Retinal pigment epithelial cell (primary cell): ENCODE measurements at regions not wholly inside any gene's neighbourhood (a gene's known extent, or its start where the extent isn't known, plus 50 kb on each side); places are given as distances from the start of the nearest gene placed in this dataset.

ENCODE experiments used
- DNase-seq: peaks from one replicate; pipeline ENCODE4 v3.0.0-alpha.2; 2010; ENCODE audit warnings: low read depth
- H3K4me3 ChIP-seq: 2 replicates; pipeline ENCODE4 v1.5.1; 2011; ENCODE audit warnings: mild to moderate bottlenecking, low read length, control low read depth, moderate library complexity
- TF ChIP-seq, protein P1 (sequence below): conservative IDR thresholded peaks from 2 replicates; pipeline ENCODE4 v1.5.1; 2011; ENCODE audit warnings: low read depth, low read length, control low read depth, inconsistent platforms

DNA sequence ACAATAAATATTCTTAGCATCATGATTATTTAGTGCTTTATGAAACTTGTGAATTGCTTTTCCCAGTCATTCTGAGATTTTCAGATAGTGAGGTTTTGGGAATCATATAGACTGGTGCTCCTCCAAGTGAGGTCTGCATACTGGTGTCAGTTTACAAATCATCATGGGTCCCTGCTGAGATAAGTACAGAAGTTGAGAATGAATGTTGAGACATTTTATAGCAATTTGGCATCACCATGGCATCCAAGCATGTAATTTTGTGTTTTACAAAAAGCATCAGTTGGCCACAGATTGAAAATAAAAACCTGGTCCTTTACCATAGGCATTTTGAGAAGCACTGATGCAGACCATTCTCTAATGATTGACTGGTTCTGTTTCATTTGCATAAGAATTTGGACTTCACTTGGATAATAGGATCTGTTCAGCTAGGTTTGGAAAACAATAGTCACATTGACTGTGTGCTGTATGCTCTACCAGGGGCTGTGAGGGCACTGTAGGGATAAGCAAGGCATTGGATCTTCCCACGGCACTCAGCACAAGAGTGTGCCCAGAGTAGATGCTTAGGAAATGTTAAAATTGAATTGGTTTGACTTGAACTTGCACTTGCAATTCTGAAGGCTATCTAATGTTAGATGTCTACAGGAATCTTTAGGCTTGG lies 79.0 kb upstream of the JUN start:
- no peak for DNase-seq
- TF ChIP-seq, protein P1, sequence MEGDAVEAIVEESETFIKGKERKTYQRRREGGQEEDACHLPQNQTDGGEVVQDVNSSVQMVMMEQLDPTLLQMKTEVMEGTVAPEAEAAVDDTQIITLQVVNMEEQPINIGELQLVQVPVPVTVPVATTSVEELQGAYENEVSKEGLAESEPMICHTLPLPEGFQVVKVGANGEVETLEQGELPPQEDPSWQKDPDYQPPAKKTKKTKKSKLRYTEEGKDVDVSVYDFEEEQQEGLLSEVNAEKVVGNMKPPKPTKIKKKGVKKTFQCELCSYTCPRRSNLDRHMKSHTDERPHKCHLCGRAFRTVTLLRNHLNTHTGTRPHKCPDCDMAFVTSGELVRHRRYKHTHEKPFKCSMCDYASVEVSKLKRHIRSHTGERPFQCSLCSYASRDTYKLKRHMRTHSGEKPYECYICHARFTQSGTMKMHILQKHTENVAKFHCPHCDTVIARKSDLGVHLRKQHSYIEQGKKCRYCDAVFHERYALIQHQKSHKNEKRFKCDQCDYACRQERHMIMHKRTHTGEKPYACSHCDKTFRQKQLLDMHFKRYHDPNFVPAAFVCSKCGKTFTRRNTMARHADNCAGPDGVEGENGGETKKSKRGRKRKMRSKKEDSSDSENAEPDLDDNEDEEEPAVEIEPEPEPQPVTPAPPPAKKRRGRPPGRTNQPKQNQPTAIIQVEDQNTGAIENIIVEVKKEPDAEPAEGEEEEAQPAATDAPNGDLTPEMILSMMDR = no peak
- no peak overlapping the region for H3K4me3 ChIP-seq

DNA sequence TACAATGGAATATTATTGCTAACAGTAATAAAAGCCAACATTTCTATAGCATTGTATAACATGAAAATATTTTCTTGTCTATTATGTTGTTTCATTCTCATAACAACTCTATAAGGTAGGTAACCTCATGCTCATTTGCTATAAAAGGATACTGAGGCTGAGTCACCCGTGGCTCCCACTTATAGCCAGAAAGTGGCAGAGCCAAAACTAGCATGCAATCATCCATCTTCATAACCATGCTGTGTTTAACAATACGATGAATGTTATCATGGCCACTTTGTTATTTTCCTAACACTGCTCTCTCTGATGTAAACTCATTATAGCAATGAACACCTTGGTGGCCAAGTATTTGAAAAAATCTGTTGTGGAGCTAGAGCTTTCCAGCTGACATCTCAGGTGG lies 80.8 kb upstream of the JUN start:
- TF ChIP-seq, protein P1 = no peak

DNA sequence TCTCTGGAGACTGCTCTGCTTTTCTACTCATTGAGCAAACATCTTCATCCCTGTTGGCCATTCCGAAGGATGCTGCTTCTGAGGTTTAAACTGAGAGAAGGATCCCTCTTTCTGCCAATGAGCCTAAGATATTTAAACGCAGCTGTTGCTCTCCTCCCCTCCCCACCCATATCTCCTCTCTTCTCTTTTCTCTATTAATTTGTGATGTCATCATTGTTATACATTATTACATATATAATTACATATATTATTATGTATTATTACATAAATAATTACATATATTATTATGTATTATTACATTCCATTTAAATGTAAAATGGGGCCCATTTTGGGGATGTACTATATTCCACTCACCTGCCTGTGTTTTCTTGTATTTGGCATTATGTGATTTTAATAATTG lies 82.7 kb upstream of the JUN start:
- no peak for DNase-seq
- H3K4me3 ChIP-seq = no peak overlapping the region
- TF ChIP-seq, protein P1 = no peak

More for the DNA sequence above, 80.8 kb upstream of the JUN start:
- no peak overlapping the region for H3K4me3 ChIP-seq
- DNase-seq = no peak

DNA sequence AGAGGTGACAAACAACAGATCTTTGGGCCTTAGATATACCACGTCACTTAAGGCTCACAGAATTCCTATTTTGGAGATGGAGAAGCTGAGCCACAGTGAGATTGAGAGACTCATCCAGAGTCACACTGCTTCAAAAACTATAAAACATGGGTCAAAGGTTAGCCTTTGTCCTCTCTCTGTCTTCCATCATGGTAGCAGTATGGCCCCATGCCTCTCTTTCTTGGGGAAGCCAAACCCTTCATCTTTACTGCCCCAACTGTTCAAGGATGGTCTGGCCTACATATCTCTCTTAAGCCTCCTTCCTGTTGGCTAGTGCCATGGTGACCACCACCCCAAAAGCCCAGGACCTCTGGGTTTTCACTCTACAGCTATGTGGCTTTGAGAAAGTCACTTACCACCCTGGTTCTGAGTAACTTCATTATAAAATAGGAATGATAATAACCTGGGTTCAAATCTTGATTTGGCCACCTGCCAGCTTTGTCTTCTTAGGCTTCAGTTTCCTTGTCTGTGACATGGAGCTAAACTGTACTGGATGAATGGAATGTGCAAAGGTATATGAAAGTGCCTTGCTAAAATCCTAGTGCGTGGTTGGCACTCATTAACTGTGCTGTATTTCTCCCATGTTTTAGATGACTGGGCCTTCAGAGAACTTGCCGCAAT lies 85.9 kb upstream of the JUN start:
- TF ChIP-seq, protein P1 = no peak
- H3K4me3 ChIP-seq = no peak overlapping the region
- no peak for DNase-seq

DNA sequence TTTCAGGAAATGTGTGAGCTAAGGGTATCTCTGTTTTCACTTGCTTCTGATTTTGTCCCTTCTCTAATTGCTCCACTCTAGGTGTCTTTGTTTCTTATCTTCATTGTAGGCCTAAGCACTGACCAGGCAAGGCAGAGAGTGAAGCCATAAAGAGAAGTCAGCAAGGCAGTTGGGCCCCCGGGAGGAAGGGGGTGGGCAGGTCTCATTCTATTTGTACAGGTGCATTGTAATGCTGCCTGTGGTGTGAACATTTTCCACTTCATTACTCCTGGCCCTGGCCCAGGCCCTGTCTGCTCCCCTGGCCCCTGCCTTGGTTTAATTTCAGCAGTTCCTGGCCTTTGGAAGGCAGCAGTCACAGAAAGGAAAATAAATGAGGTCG lies 86.4 kb upstream of the JUN start:
- H3K4me3 ChIP-seq = no peak overlapping the region
- TF ChIP-seq, protein P1 = no peak
- no peak for DNase-seq

DNA sequence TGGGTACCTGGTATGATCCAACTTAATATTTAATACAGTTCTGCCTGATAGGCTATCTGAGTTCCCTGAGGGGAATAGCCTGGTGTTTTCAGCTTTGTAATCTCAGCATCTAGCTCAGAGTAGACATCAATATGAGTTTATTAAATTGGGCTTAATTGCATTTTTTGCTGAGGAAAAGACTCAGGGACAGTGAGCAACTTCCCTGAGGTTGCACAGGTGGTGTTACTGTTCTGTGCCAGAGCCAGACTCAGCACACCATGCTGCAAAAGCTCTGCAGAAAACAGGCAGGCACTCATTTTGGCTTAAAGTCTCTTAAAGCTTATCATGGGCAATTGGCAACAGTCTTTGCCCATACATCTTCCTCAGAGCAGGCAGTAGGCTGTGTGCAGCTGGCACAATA lies 90.5 kb upstream of the JUN start:
- H3K4me3 ChIP-seq = no peak overlapping the region
- TF ChIP-seq, protein P1 = no peak
- no peak for DNase-seq
